Transverse colon (tissue), 4 donors: ENCODE measurements at regions not wholly inside any gene's neighbourhood (a gene's known extent, or its start where the extent isn't known, plus 50 kb on each side); places are given as distances from the start of the nearest gene placed in this dataset.

Experiments
- DNase-seq: peaks from one replicate; pipeline ENCODE4 v3.0.0-alpha.2; 2019
- H3K27ac ChIP-seq, 4 donors: fragments of 200-600 bp; sonication (generic); 2 replicates each; pipeline ENCODE4 v1.5.1; 2016 to 2018; ENCODE audit warnings: inconsistent platforms in 4 of 4
- H3K27me3 ChIP-seq: fragments of 200-600 bp; sonication (generic); 2 replicates; pipeline ENCODE4 v1.5.1; 2017; ENCODE audit warnings: inconsistent platforms
- H3K36me3 ChIP-seq, 4 donors: fragments of 200-600 bp; sonication (generic); 2 replicates each; pipeline ENCODE4 v1.5.1; 2017 to 2019; ENCODE audit warnings: inconsistent platforms in 4 of 4
- H3K4me1 ChIP-seq, 4 donors: fragments of 200-600 bp; sonication (generic); 2 replicates each; pipeline ENCODE4 v1.5.1; 2017 to 2020; ENCODE audit warnings: inconsistent platforms in 4 of 4
- H3K4me3 ChIP-seq, 4 donors: fragments of 200-600 bp; sonication (generic); 1 replicate in 1 of 4; 2 replicates in 3 of 4; pipeline versions ENCODE4 v1.5.1 to v1.6.1; 2017 to 2019; ENCODE audit warnings: inconsistent platforms in 4 of 4
- H3K9me3 ChIP-seq, 2 donors: fragments of 200-600 bp; sonication (generic); 2 replicates each; pipeline ENCODE4 v1.5.1; 2017 to 2019; ENCODE audit warnings: inconsistent platforms in 2 of 2
- EP300 ChIP-seq: sonication (generic); formaldehyde crosslinking; IDR thresholded peaks from one replicate; pipeline ENCODE4 v1.6.1; 2017; ENCODE audit warnings: antibody characterized with exemption, low read depth
- POLR2A ChIP-seq: fragments of 450-650 bp; IDR thresholded peaks from one replicate; pipeline ENCODE4 v1.6.1; 2016; ENCODE audit warnings: antibody characterized with exemption, mild to moderate bottlenecking, moderate library complexity
- POLR2AphosphoS5 ChIP-seq, 3 donors: sonication (generic); formaldehyde crosslinking; IDR thresholded peaks; one replicate each; pipeline ENCODE4 v1.6.1; 2016; ENCODE audit warnings: antibody characterized with exemption in 3 of 3
- WGBS, 2 donors: methylation state at CpG; one replicate each; pipeline ENCODE4 v1.1.5; 2018; ENCODE audit warnings: low coverage in 1 of 2; 5-methylcytosine and 5-hydroxymethylcytosine counted together
- in situ Hi-C, 4 donors: fragments of 200-750 bp; cut with MboI; loops; one replicate each; pipeline versions ENCODE4 v1.15.0 to v1.15.1; 2017; ENCODE audit warnings: low sequenced_read_pairs in 3 of 4, low pct_ligation_motif_present in 1 of 4, low pct_unique_long_range_greater_than_20kb in 1 of 4
- intact Hi-C: fragments of 100-400 bp; cut with DNase I; formaldehyde crosslinking; loops from one replicate; pipeline ENCODE4 v1.15.1; 2023; ENCODE audit warnings: low total_unique reads
- TF ChIP-seq, protein P1 (sequence below), 5 experiments: fragments of 200-600 bp in 3 of 5; fragments of 450-650 bp in 2 of 5; sonication (generic) in 3 of 5; IDR thresholded peaks; 1 replicate in 2 of 5; 2 replicates in 3 of 5; pipeline ENCODE4 v1.5.1; 2016 to 2017; ENCODE audit warnings: antibody characterized with exemption in 5 of 5, inconsistent platforms in 3 of 5, mild to moderate bottlenecking in 2 of 5, moderate library complexity in 1 of 5

GRCh38 chr12:124425667-124426066 lies 130.8 kb downstream of the RFLNA start:
- Histone ChIP-seq H3K27ac (peak overlapping the region in 3 of 4 donors; percentile 72 to 98 (median 81)), H3K4me3 (no peak overlapping the region), H3K9me3 (no peaks in the 10 kb centered on the region), H3K4me1 (peaks cover 43 to 72% (median 55%) of the 10 kb centered on the region in 4 donors), H3K36me3 (peaks cover 0 to 11% (median 2%) of the 10 kb centered on the region in 4 donors), H3K27me3 (no peaks in the 10 kb centered on the region)
- no peak for DNase-seq
- WGBS, 2 donors = 87 to 90% methylated on average over 2 to 6 of the region's 6 CpGs
- no peak for TF ChIP-seq EP300
- TF ChIP-seq POLR2AphosphoS5 (IDR thresholded peaks at IDR 0.05) = no peak
- TF ChIP-seq, protein P1, sequence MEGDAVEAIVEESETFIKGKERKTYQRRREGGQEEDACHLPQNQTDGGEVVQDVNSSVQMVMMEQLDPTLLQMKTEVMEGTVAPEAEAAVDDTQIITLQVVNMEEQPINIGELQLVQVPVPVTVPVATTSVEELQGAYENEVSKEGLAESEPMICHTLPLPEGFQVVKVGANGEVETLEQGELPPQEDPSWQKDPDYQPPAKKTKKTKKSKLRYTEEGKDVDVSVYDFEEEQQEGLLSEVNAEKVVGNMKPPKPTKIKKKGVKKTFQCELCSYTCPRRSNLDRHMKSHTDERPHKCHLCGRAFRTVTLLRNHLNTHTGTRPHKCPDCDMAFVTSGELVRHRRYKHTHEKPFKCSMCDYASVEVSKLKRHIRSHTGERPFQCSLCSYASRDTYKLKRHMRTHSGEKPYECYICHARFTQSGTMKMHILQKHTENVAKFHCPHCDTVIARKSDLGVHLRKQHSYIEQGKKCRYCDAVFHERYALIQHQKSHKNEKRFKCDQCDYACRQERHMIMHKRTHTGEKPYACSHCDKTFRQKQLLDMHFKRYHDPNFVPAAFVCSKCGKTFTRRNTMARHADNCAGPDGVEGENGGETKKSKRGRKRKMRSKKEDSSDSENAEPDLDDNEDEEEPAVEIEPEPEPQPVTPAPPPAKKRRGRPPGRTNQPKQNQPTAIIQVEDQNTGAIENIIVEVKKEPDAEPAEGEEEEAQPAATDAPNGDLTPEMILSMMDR (IDR thresholded peaks at IDR 0.05) = no peak
- no peak for TF ChIP-seq POLR2A
- in situ Hi-C loops = no loop called here
- intact Hi-C loops = no loop called here

- WGBS, 2 donors = 90% methylated on average over 10 of the region's 10 CpGs; no CpG with 5 or more reads in 1 of the 2 donors
- Histone ChIP-seq H3K4me1 (peaks cover 43 to 72% (median 57%) of the 10 kb centered on the region in 4 donors), H3K27ac (peak overlapping the region; percentile 93 to 98 (median 98)), H3K36me3 (peaks cover 0 to 9% (median 6%) of the 10 kb centered on the region in 4 donors), H3K27me3 (no peaks in the 10 kb centered on the region), H3K9me3 (no peaks in the 10 kb centered on the region), H3K4me3 (no peak overlapping the region)
- intact Hi-C loops = loop anchor here (5.0 kb wide), 2 partner anchors 33 to 37 kb away; no protein-coding TSS in a partner anchor
- in situ Hi-C loops = loop anchor here in 1 of 4 donors (25.0 kb wide), 1 partner anchor 338 kb away; no protein-coding TSS in a partner anchor
- no peak for DNase-seq
- no peak for TF ChIP-seq POLR2AphosphoS5 (IDR thresholded peaks at IDR 0.05)
- no peak for TF ChIP-seq EP300
- TF ChIP-seq POLR2A = no peak
- TF ChIP-seq, protein P1 (IDR thresholded peaks at IDR 0.05) = no peak
Measured at GRCh38 chr12:124424516-124424905, 129.6 kb downstream of the RFLNA start.

DNA sequence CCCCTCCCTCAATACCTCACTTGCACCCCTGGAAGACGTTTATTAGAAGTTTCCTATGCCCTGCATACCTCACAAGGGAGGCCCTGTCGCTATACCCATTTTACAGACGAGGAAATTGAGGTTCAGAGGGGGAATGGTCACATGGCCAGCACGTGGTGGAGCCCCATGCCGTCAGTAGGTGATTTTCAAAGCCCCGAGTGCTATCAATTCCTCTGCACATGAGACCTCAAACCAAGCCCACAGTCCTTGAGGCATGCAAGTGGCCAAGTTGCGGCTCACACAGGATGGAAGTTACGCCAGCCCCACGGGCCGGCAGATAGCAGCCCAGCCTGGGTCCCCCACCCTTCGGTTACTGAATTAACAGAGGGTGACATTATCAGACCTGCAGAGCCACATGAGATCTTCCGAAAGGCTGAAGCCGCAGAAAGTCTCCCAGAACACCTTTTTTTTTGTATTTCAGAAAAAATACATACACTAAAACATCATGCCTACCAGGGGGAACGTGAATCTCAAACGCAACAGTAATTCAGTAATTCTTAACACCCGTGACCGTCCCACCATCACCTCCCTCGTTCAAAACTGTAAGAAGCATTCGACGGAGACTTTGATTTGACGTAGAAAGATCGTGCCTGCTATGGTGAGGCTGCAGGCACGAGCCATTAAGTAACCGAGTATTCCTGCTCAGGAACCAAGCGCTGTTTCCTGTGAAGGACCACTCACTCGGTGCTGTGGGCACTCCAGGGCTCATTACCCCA lies 129.0 kb downstream of the RFLNA start:
- Histone ChIP-seq H3K4me3 (peak overlapping the region in 1 of 4 donors; percentile 28), H3K9me3 (no peaks in the 10 kb centered on the region), H3K4me1 (peaks cover 39 to 66% (median 53%) of the 10 kb centered on the region in 4 donors), H3K27me3 (no peaks in the 10 kb centered on the region), H3K36me3 (peaks cover 0 to 11% (median 9%) of the 10 kb centered on the region in 4 donors), H3K27ac (peak overlapping the region; percentile 93 to 98 (median 98))
- intact Hi-C loops (loop anchor here (5.0 kb wide), 2 partner anchors 33 to 37 kb away; no protein-coding TSS in a partner anchor), in situ Hi-C loops (loop anchor here in 1 of 4 donors (25.0 kb wide), 1 partner anchor 338 kb away; no protein-coding TSS in a partner anchor)
- DNase-seq = no peak
- WGBS, 2 donors = 84 to 86% methylated on average over 12 to 23 of the region's 26 CpGs
- TF ChIP-seq POLR2AphosphoS5 (IDR thresholded peaks at IDR 0.05) (no peak), POLR2A (no peak)
- TF ChIP-seq, protein P1 (IDR thresholded peaks at IDR 0.05) = no peak
